Adrenal gland (tissue), 5 donors: ENCODE measurements at regions not wholly inside any gene's neighbourhood (a gene's known extent, or its start where the extent isn't known, plus 50 kb on each side); places are given as distances from the start of the nearest gene placed in this dataset.

Source experiments
- POLR2A ChIP-seq, 2 donors: fragments of 450-650 bp; IDR thresholded peaks; one replicate each; pipeline ENCODE4 v1.6.1; 2017; ENCODE audit warnings: antibody characterized with exemption in 2 of 2, mild to moderate bottlenecking in 2 of 2, moderate library complexity in 1 of 2
- TF ChIP-seq, protein P1 (sequence below), 6 experiments: fragments of 450-650 bp in 4 of 6; fragments of 200-600 bp in 2 of 6; sonication (generic) in 1 of 6; IDR thresholded peaks; 1 replicate in 5 of 6; 2 replicates in 1 of 6; pipeline versions ENCODE4 v1.5.1 to v1.8.0; 2016 to 2021; ENCODE audit warnings: antibody characterized with exemption in 6 of 6, mild to moderate bottlenecking in 2 of 6, moderate library complexity in 1 of 6
- donor health status: DM: no; HTN: no; CAD: no.

DNA sequence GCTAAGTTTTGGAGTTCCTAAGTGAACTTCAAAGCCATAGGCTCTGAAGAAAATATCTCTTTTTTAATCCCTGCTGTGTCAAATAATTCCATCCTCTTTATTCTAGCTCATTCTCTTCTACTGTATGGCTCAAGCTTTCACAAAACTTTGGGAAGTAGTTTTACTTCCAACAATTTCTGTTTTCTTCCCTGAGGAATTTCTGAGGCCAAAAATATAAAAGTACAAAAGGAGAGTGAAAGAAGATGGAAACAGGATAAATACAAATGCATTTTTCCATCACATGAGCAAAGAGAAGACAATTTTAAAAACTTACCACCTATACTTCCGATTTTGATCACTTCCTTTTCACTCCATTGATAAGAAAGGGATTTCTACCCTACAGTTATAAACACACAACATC is 585.7 kb upstream of the DAB2 start:
- TF ChIP-seq, protein P1, sequence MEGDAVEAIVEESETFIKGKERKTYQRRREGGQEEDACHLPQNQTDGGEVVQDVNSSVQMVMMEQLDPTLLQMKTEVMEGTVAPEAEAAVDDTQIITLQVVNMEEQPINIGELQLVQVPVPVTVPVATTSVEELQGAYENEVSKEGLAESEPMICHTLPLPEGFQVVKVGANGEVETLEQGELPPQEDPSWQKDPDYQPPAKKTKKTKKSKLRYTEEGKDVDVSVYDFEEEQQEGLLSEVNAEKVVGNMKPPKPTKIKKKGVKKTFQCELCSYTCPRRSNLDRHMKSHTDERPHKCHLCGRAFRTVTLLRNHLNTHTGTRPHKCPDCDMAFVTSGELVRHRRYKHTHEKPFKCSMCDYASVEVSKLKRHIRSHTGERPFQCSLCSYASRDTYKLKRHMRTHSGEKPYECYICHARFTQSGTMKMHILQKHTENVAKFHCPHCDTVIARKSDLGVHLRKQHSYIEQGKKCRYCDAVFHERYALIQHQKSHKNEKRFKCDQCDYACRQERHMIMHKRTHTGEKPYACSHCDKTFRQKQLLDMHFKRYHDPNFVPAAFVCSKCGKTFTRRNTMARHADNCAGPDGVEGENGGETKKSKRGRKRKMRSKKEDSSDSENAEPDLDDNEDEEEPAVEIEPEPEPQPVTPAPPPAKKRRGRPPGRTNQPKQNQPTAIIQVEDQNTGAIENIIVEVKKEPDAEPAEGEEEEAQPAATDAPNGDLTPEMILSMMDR (IDR thresholded peaks at IDR 0.05), result no peak
- TF ChIP-seq POLR2A (IDR thresholded peaks at IDR 0.05), result no peak
